ENCODE measurements at regions not wholly inside any gene's neighbourhood (a gene's known extent, or its start where the extent isn't known, plus 50 kb on each side); places are given as distances from the start of the nearest gene placed in this dataset.

GRCh38 chr9:104278929-104279496 is 184.9 kb downstream of the SMC2 start:
- no TSS peak for BruUV-seq (replicated peaks)
- intact Hi-C loops (cut with micrococcal nuclease; ENCODE audit: unreplicated experiment), result no loop called here
- no peaks in the 10 kb centered on the region for H4K20me1 ChIP-seq (ENCODE audit: insufficient read depth)
- H3K4me1 ChIP-seq (replicated peaks; ENCODE audit: insufficient read depth), result no peaks in the 10 kb centered on the region
- DNase-seq, result no peak
- no peak overlapping the region for H2AFZ ChIP-seq
- TF ChIP-seq CTCF (conservative IDR thresholded peaks at IDR 0.05) (no peak), EZH2 (IDR thresholded peaks at IDR 0.05; ENCODE audit: low read depth) (no peak)
- no peaks in the 10 kb centered on the region for H3K79me2 ChIP-seq (ENCODE audit: low read depth)
- ChIA-PET CTCF (no interaction called here), POLR2A (ENCODE audit: unreplicated experiment) (no interaction called here)
- H3F3A ChIP-seq (ENCODE audit: insufficient read depth, low read depth), result no peaks in the 10 kb centered on the region
- H3K9me2 ChIP-seq (ENCODE audit: insufficient read depth), result no peaks in the 10 kb centered on the region
- no peak overlapping the region for H3K4me2 ChIP-seq
- H3K36me3 ChIP-seq (ENCODE audit: low read depth), result no peaks in the 10 kb centered on the region
- no peaks in the 10 kb centered on the region for H3K9me3 ChIP-seq (ENCODE audit: insufficient read depth, low read depth)
- no peak overlapping the region for H3K27ac ChIP-seq
- H3K27me3 ChIP-seq (ENCODE audit: insufficient read depth, low read depth), result no peaks in the 10 kb centered on the region
- H3K4me3 ChIP-seq, result no peak overlapping the region

GRCh38 chr9:104279535-104280177 is 185.5 kb downstream of the SMC2 start:
- TF ChIP-seq CTCF (conservative IDR thresholded peaks at IDR 0.05) (no peak), EZH2 (IDR thresholded peaks at IDR 0.05; ENCODE audit: low read depth) (no peak)
- Histone ChIP-seq H3K27ac (no peak overlapping the region), H3K4me3 (no peak overlapping the region), H3K4me2 (no peak overlapping the region), H3K9me2 (ENCODE audit: insufficient read depth) (no peaks in the 10 kb centered on the region), H2AFZ (no peak overlapping the region), H3K9me3 (ENCODE audit: insufficient read depth, low read depth) (no peaks in the 10 kb centered on the region), H3K36me3 (ENCODE audit: low read depth) (no peaks in the 10 kb centered on the region), H3K27me3 (ENCODE audit: insufficient read depth, low read depth) (no peaks in the 10 kb centered on the region), H3K79me2 (ENCODE audit: low read depth) (no peaks in the 10 kb centered on the region), H4K20me1 (ENCODE audit: insufficient read depth) (no peaks in the 10 kb centered on the region), H3K4me1 (replicated peaks; ENCODE audit: insufficient read depth) (no peaks in the 10 kb centered on the region), H3F3A (ENCODE audit: insufficient read depth, low read depth) (no peaks in the 10 kb centered on the region)
- ChIA-PET CTCF (no interaction called here), POLR2A (ENCODE audit: unreplicated experiment) (no interaction called here)
- BruUV-seq (replicated peaks), result no TSS peak
- DNase-seq, result no peak
- intact Hi-C loops (cut with micrococcal nuclease; ENCODE audit: unreplicated experiment), result no loop called here

- Histone ChIP-seq H3K4me1 (replicated peaks; ENCODE audit: insufficient read depth) (no peaks in the 10 kb centered on the region), H3K9me3 (ENCODE audit: insufficient read depth, low read depth) (no peaks in the 10 kb centered on the region), H3K4me2 (no peak overlapping the region), H3K79me2 (ENCODE audit: low read depth) (no peaks in the 10 kb centered on the region), H2AFZ (no peak overlapping the region), H3K27me3 (ENCODE audit: insufficient read depth, low read depth) (no peaks in the 10 kb centered on the region), H4K20me1 (ENCODE audit: insufficient read depth) (no peaks in the 10 kb centered on the region), H3K9me2 (ENCODE audit: insufficient read depth) (no peaks in the 10 kb centered on the region), H3K4me3 (no peak overlapping the region), H3K27ac (no peak overlapping the region), H3F3A (ENCODE audit: insufficient read depth, low read depth) (no peaks in the 10 kb centered on the region), H3K36me3 (ENCODE audit: low read depth) (no peaks in the 10 kb centered on the region)
- ChIA-PET CTCF (no interaction called here), POLR2A (ENCODE audit: unreplicated experiment) (no interaction called here)
- intact Hi-C loops (cut with micrococcal nuclease; ENCODE audit: unreplicated experiment), result no loop called here
- BruUV-seq (replicated peaks), result no TSS peak
- TF ChIP-seq CTCF (conservative IDR thresholded peaks at IDR 0.05) (no peak), EZH2 (IDR thresholded peaks at IDR 0.05; ENCODE audit: low read depth) (no peak)
- DNase-seq, result no peak
These were observed 186.1 kb downstream of the SMC2 start for GRCh38 chr9:104280178-104280560.

Data from PC-9 (cell line).